IMR-90 (cell line): ENCODE measurements at regions not wholly inside any gene's neighbourhood (a gene's known extent, or its start where the extent isn't known, plus 50 kb on each side); places are given as distances from the start of the nearest gene placed in this dataset.

Experiments
- ATAC-seq: fragments of 200-7000 bp; cut with Tn5 transposase; 2 replicates; pipeline ENCODE4 v1.9.1; 2020; ENCODE audit warnings: low read depth, mild to moderate bottlenecking, moderate library complexity
- BruUV-seq: library from RNA; stranded (reverse); fragments of 400-500 nt; replicated peaks from 2 replicates; lab custom pipeline; 2021; lab: Mats Ljungman, UMichigan
- CTCF ChIA-PET: fragments of 300-600 bp; formaldehyde crosslinking; extraction: SDS; loops from one replicate; lab custom pipeline; 2021; ENCODE audit warnings: antibody characterized with exemption; lab: Yijun Ruan, JAX
- POLR2A ChIA-PET: fragments of 300-600 bp; sonication (Branson Sonifier 250); formaldehyde crosslinking; loops from one replicate; lab custom pipeline; 2022; ENCODE audit warnings: antibody characterized with exemption; ENCODE audit not compliant: unreplicated experiment; lab: Charles Lee
- DNase-seq: peaks from one replicate; pipeline ENCODE4 v3.0.0; 2013
- H2AFZ ChIP-seq: replicated peaks from 2 replicates; pipeline ENCODE3; 2013; ENCODE audit warnings: low read length, mild to moderate bottlenecking; ENCODE audit not compliant: poor library complexity
- H2AK5ac ChIP-seq: 2 replicates; pipeline ENCODE4 v1.6.1; 2013; ENCODE audit warnings: low read depth, low read length, inconsistent platforms
- H2AK9ac ChIP-seq: replicated peaks from 2 replicates; pipeline ENCODE3; 2013; ENCODE audit warnings: mild to moderate bottlenecking, low read depth, low read length, moderate library complexity; ENCODE audit not compliant: poor library complexity
- H2BK120ac ChIP-seq: 2 replicates; pipeline ENCODE4 v1.6.1; 2013; ENCODE audit warnings: low read depth, low read length, inconsistent platforms
- H2BK15ac ChIP-seq: 3 replicates; pipeline ENCODE4 v1.6.1; 2013; ENCODE audit warnings: low read depth, low read length, inconsistent platforms
- H2BK20ac ChIP-seq: 2 replicates; pipeline ENCODE4 v1.6.1; 2013; ENCODE audit warnings: low read depth, mild to moderate bottlenecking, inconsistent platforms, low read length, moderate library complexity
- H2BK5ac ChIP-seq: 2 replicates; pipeline ENCODE4 v1.6.1; 2013; ENCODE audit warnings: mild to moderate bottlenecking, low read depth, low read length, inconsistent platforms; ENCODE audit not compliant: poor library complexity, severe bottlenecking
- H3K14ac ChIP-seq: replicated peaks from 2 replicates; pipeline ENCODE4 v1.6.1; 2013; ENCODE audit warnings: low read depth, low read length, inconsistent platforms
- H3K18ac ChIP-seq: 2 replicates; pipeline ENCODE4 v1.6.1; 2013; ENCODE audit warnings: low read depth, low read length, control low read depth
- H3K23ac ChIP-seq: 2 replicates; pipeline ENCODE4 v1.6.1; 2013; ENCODE audit warnings: low read depth, low read length, inconsistent platforms
- H3K27ac ChIP-seq: 2 replicates; pipeline ENCODE4 v1.5.1; 2013; ENCODE audit warnings: mild to moderate bottlenecking, control low read depth, low read length; ENCODE audit not compliant: insufficient read depth
- H3K27me3 ChIP-seq: 2 replicates; pipeline ENCODE4 v1.6.1; 2013; ENCODE audit warnings: low read length; ENCODE audit not compliant: control insufficient read depth, insufficient read depth
- H3K36me3 ChIP-seq: 2 replicates; pipeline ENCODE4 v1.6.1; 2013; ENCODE audit warnings: low read length, mixed read lengths; ENCODE audit not compliant: control insufficient read depth, insufficient read depth
- H3K4ac ChIP-seq: 2 replicates; pipeline ENCODE4 v1.6.1; 2013; ENCODE audit warnings: low read depth, low read length, inconsistent platforms
- H3K4me1 ChIP-seq: 2 replicates; pipeline ENCODE4 v1.6.1; 2013; ENCODE audit warnings: low read length, mixed read lengths; ENCODE audit not compliant: control insufficient read depth, insufficient read depth
- H3K4me2 ChIP-seq: 2 replicates; pipeline ENCODE4 v1.6.1; 2013; ENCODE audit warnings: low read depth, mild to moderate bottlenecking, control low read depth, low read length, moderate library complexity
- H3K4me3 ChIP-seq: 2 replicates; pipeline ENCODE4 v1.5.1; 2013; ENCODE audit warnings: low read depth, mild to moderate bottlenecking, control low read depth, low read length, moderate library complexity; ENCODE audit not compliant: insufficient read depth
- H3K56ac ChIP-seq: 2 replicates; pipeline ENCODE4 v1.6.1; 2013; ENCODE audit warnings: low read length, inconsistent platforms; ENCODE audit not compliant: insufficient read depth; ENCODE audit errors: extremely low read depth
- H3K79me1 ChIP-seq, 2 experiments: 2 replicates each; pipeline ENCODE4 v1.6.1; 2013; ENCODE audit warnings: low read length in 2 of 2, inconsistent platforms in 1 of 2, low read depth in 1 of 2
- H3K9ac ChIP-seq: 2 replicates; pipeline ENCODE4 v1.6.1; 2013; ENCODE audit warnings: low read depth, low read length, control low read depth
- H3K9me1 ChIP-seq: 2 replicates; pipeline ENCODE4 v1.6.1; 2013; ENCODE audit warnings: low read length, inconsistent platforms; ENCODE audit not compliant: insufficient read depth
- H3K9me3 ChIP-seq: 2 replicates; pipeline ENCODE4 v1.6.1; 2013; ENCODE audit warnings: low read length; ENCODE audit not compliant: control insufficient read depth, insufficient read depth
- H4K20me1 ChIP-seq: 2 replicates; pipeline ENCODE4 v1.6.1; 2013; ENCODE audit warnings: low read length, inconsistent platforms; ENCODE audit not compliant: insufficient read depth
- H4K5ac ChIP-seq: 2 replicates; pipeline ENCODE4 v1.6.1; 2013; ENCODE audit warnings: mild to moderate bottlenecking, low read depth, low read length, control low read depth
- H4K8ac ChIP-seq, 2 experiments: 2 replicates each; pipeline ENCODE4 v1.6.1; 2013; ENCODE audit warnings: low read depth in 2 of 2, low read length in 2 of 2, control low read depth in 1 of 2, inconsistent platforms in 1 of 2
- H4K91ac ChIP-seq: 2 replicates; pipeline ENCODE4 v1.6.1; 2013; ENCODE audit warnings: low read depth, low read length, inconsistent platforms; ENCODE audit not compliant: insufficient read depth
- BHLHE40 ChIP-seq: fragments of 150-350 bp; IDR thresholded peaks from 2 replicates; pipeline ENCODE4 v1.6.1; 2016; ENCODE audit warnings: mild to moderate bottlenecking, low read depth, low read length
- CEBPB ChIP-seq: IDR thresholded peaks from 2 replicates; pipeline ENCODE4 v1.6.1; 2012; ENCODE audit warnings: low read depth, low read length, improper control_type of control experiment
- FOS ChIP-seq: fragments of 150-350 bp; IDR thresholded peaks from 2 replicates; pipeline ENCODE4 v1.6.1; 2016; ENCODE audit warnings: low read depth, low read length
- MAFK ChIP-seq: IDR thresholded peaks from 2 replicates; pipeline ENCODE4 v1.6.1; 2012; ENCODE audit warnings: low read depth, low read length, improper control_type of control experiment
- MAZ ChIP-seq: IDR thresholded peaks from 2 replicates; pipeline ENCODE4 v1.6.1; 2012; ENCODE audit warnings: low read depth, mild to moderate bottlenecking, low read length, improper control_type of control experiment, moderate library complexity, borderline replicate concordance
- MXI1 ChIP-seq: IDR thresholded peaks from 2 replicates; pipeline ENCODE4 v1.6.1; 2012; ENCODE audit warnings: low read depth, mild to moderate bottlenecking, low read length, moderate library complexity, borderline replicate concordance
- NFE2L2 ChIP-seq: fragments of 150-350 bp; IDR thresholded peaks from 2 replicates; pipeline ENCODE4 v1.6.1; 2016; ENCODE audit warnings: low read depth, mild to moderate bottlenecking, low read length
- RAD21 ChIP-seq: IDR thresholded peaks from 2 replicates; pipeline ENCODE4 v1.6.1; 2012; ENCODE audit warnings: low read length, improper control_type of control experiment
- RFX5 ChIP-seq: IDR thresholded peaks from 2 replicates; pipeline ENCODE4 v1.8.0; 2012; ENCODE audit warnings: low read depth, mild to moderate bottlenecking, low read length, moderate library complexity
- SMC3 ChIP-seq: fragments of 150-350 bp; IDR thresholded peaks from 2 replicates; pipeline ENCODE4 v1.6.1; 2016; ENCODE audit warnings: low read depth, mild to moderate bottlenecking, antibody characterized with exemption, low read length, moderate library complexity
- WGBS, 2 experiments: methylation state at CpG; one replicate each; pipeline versions ENCODE4 v1.1.5 to v1.1.7; 2013; ENCODE audit warnings: missing lambda C conversion rate in 2 of 2; ENCODE audit not compliant: insufficient read length in 1 of 2; ENCODE audit errors: extremely low coverage in 2 of 2; 5-methylcytosine and 5-hydroxymethylcytosine counted together
- dilution Hi-C: fragments of 300-500 bp; cut with HindIII; formaldehyde crosslinking; loops from one replicate; pipeline ENCODE4 v1.14.3; 2018; ENCODE audit warnings: low sequenced_read_pairs; ENCODE audit not compliant: unreplicated experiment
- in situ Hi-C: fragments of 300-500 bp; cut with MboI; formaldehyde crosslinking; loops from 3 replicates; pipeline ENCODE4 v1.14.3; 2019; ENCODE audit warnings: low sequenced_read_pairs, inconsistent platforms, mixed read lengths
- intact Hi-C: fragments of 100-400 bp; cut with micrococcal nuclease; formaldehyde crosslinking; loops from 2 replicates; pipeline ENCODE4 v1.10.0; 2022
- TF ChIP-seq, protein P1 (sequence below): conservative IDR thresholded peaks from 2 replicates; pipeline ENCODE4 v1.5.1; 2012; ENCODE audit warnings: mild to moderate bottlenecking, low read depth, low read length, improper control_type of control experiment

DNA sequence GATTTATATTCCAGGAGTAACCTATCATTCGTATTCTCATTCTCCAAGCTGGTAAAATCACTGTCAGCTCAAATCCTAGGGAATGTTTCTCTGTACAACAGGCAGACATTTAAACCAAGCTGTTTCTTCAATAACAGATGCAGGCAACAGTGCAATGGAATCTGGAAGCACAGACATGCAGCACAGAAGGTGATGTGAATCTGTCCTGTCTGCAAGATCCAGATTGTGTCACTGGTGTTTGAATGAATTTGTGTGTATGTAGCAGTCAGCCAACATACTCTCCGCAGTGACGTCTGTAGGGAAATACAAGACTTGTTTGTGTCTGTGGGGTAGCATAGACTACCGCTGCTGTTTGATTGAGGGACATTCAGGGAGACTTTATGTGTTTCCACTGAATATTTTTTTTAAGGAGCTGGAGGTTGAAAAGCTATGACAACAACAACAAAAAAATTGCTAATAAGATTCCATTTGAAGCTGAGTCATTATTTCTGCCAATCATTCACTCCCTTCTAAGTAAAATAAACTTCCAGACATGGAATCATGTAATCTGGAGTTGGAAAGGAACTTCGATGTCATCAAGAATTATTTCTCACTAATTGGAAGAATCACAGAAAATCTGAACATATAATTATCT, 122.9 kb upstream of the MYO3A start:
- no peak for DNase-seq
- Histone ChIP-seq H3K9me1 (no peaks in the 10 kb centered on the region), H3K27me3 (no peaks in the 10 kb centered on the region), H3K27ac (no peak overlapping the region), H4K8ac (no peak overlapping the region), H3K36me3 (no peaks in the 10 kb centered on the region), H2BK15ac (no peak overlapping the region), H2AFZ (no peak overlapping the region), H3K4me2 (no peak overlapping the region), H3K9ac (no peak overlapping the region), H3K4me1 (no peaks in the 10 kb centered on the region), H3K23ac (no peak overlapping the region), H3K18ac (no peak overlapping the region), H2BK120ac (no peak overlapping the region), H2BK20ac (no peak overlapping the region), H2AK9ac (no peak overlapping the region), H4K5ac (no peak overlapping the region), H2AK5ac (no peak overlapping the region), H3K79me1 (no peaks in the 10 kb centered on the region), H3K4ac (no peak overlapping the region), H4K91ac (no peak overlapping the region), H4K20me1 (no peaks in the 10 kb centered on the region), H3K9me3 (peaks cover 8% of the 10 kb centered on the region), H3K56ac (no peak overlapping the region), H3K14ac (no peak overlapping the region), H3K4me3 (no peak overlapping the region), H2BK5ac (no peak overlapping the region)
- ChIA-PET CTCF (no interaction called here), POLR2A (no interaction called here)
- no CpG with 5 or more reads among the region's 5 CpGs for WGBS, 2 experiments
- in situ Hi-C loops (no loop called here), dilution Hi-C loops (no loop called here), intact Hi-C loops (no loop called here)
- no TSS peak for BruUV-seq
- TF ChIP-seq BHLHE40 (no peak), CEBPB (no peak), RAD21 (no peak), FOS (no peak), NFE2L2 (no peak), MXI1 (no peak), SMC3 (no peak), RFX5 (no peak), MAZ (no peak), MAFK (no peak)
- TF ChIP-seq, protein P1, sequence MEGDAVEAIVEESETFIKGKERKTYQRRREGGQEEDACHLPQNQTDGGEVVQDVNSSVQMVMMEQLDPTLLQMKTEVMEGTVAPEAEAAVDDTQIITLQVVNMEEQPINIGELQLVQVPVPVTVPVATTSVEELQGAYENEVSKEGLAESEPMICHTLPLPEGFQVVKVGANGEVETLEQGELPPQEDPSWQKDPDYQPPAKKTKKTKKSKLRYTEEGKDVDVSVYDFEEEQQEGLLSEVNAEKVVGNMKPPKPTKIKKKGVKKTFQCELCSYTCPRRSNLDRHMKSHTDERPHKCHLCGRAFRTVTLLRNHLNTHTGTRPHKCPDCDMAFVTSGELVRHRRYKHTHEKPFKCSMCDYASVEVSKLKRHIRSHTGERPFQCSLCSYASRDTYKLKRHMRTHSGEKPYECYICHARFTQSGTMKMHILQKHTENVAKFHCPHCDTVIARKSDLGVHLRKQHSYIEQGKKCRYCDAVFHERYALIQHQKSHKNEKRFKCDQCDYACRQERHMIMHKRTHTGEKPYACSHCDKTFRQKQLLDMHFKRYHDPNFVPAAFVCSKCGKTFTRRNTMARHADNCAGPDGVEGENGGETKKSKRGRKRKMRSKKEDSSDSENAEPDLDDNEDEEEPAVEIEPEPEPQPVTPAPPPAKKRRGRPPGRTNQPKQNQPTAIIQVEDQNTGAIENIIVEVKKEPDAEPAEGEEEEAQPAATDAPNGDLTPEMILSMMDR = no peak
- no peak for ATAC-seq
